MCF 10A (cell line): ENCODE measurements at regions not wholly inside any gene's neighbourhood (a gene's known extent, or its start where the extent isn't known, plus 50 kb on each side); places are given as distances from the start of the nearest gene placed in this dataset.

Experiments
- BruUV-seq: library from RNA; stranded (reverse); fragments of 400-500 nt; replicated peaks from 2 replicates; lab custom pipeline; 2021; lab: Mats Ljungman, UMichigan
- CTCF ChIA-PET: fragments of 300-600 bp; sonication (Branson Sonifier 250); formaldehyde crosslinking; extraction: SDS; loops from one replicate; lab custom pipeline; 2021; ENCODE audit warnings: antibody characterized with exemption, inconsistent platforms; lab: Yijun Ruan, JAX
- POLR2A ChIA-PET: fragments of 300-600, 350-650 bp; sonication (Branson Sonifier 250); formaldehyde crosslinking; extraction: SDS; loops from one replicate; lab custom pipeline; 2020; ENCODE audit warnings: antibody characterized with exemption, inconsistent platforms; lab: Yijun Ruan, JAX
- DNase-seq: peaks from one replicate; pipeline ENCODE4 v3.0.0-alpha.2; 2018; ENCODE audit not compliant: unreplicated experiment
- H3K27ac Mint-ChIP-seq: one replicate; pipeline ENCODE4 v1.8.0; 2022; ENCODE audit warnings: mild to moderate bottlenecking, low read depth, mixed read lengths; ENCODE audit not compliant: unreplicated experiment
- H3K27me3 Mint-ChIP-seq: one replicate; pipeline ENCODE4 v1.8.0; 2022; ENCODE audit warnings: mixed read lengths; ENCODE audit not compliant: insufficient read depth, unreplicated experiment
- H3K36me3 Mint-ChIP-seq: one replicate; pipeline ENCODE4 v1.8.0; 2022; ENCODE audit warnings: mild to moderate bottlenecking, moderate library complexity, mixed read lengths; ENCODE audit not compliant: insufficient read depth, unreplicated experiment
- H3K4me1 Mint-ChIP-seq: one replicate; pipeline ENCODE4 v1.8.0; 2022; ENCODE audit warnings: mixed read lengths; ENCODE audit not compliant: insufficient read depth, unreplicated experiment
- H3K4me3 Mint-ChIP-seq: one replicate; pipeline ENCODE4 v1.8.0; 2022; ENCODE audit warnings: mild to moderate bottlenecking, moderate library complexity, mixed read lengths; ENCODE audit not compliant: unreplicated experiment
- H3K9me3 Mint-ChIP-seq: one replicate; pipeline ENCODE4 v1.8.0; 2022; ENCODE audit warnings: mixed read lengths; ENCODE audit not compliant: unreplicated experiment
- intact Hi-C: fragments of 100-400 bp; cut with micrococcal nuclease; formaldehyde crosslinking; loops from 2 replicates; pipeline ENCODE4 v1.14.1; 2022
- TF ChIP-seq, protein P1 (sequence below): fragments of 200-600 bp; IDR thresholded peaks from one replicate; pipeline ENCODE4 v1.8.0; 2022; ENCODE audit warnings: antibody characterized with exemption, mild to moderate bottlenecking; ENCODE audit not compliant: unreplicated experiment

DNA sequence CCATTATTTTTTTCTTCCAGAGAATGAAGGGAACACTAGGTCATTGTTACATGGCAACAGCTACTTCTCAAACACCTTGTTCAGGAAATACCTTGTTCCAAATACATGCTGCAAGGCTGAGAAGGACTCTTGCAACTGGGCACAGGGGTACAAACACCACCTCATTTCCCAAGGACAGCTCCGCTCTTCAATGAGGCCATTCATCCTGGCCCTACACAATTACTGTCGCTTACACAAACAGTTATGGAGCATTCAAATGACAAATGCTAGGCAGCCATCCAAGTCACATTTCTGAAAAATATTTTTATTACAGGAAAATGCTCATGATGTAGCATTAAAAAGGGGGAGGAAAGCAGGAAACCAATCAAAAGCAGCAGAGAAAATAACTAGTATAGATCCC is 611.9 kb downstream of the DHX35 start:
- ChIA-PET CTCF (no interaction called here), POLR2A (no interaction called here)
- H3K4me3 Mint-ChIP-seq = no peak overlapping the region
- intact Hi-C loops = no loop called here
- BruUV-seq = no TSS peak
- TF ChIP-seq, protein P1, sequence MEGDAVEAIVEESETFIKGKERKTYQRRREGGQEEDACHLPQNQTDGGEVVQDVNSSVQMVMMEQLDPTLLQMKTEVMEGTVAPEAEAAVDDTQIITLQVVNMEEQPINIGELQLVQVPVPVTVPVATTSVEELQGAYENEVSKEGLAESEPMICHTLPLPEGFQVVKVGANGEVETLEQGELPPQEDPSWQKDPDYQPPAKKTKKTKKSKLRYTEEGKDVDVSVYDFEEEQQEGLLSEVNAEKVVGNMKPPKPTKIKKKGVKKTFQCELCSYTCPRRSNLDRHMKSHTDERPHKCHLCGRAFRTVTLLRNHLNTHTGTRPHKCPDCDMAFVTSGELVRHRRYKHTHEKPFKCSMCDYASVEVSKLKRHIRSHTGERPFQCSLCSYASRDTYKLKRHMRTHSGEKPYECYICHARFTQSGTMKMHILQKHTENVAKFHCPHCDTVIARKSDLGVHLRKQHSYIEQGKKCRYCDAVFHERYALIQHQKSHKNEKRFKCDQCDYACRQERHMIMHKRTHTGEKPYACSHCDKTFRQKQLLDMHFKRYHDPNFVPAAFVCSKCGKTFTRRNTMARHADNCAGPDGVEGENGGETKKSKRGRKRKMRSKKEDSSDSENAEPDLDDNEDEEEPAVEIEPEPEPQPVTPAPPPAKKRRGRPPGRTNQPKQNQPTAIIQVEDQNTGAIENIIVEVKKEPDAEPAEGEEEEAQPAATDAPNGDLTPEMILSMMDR = no peak
- H3K9me3 Mint-ChIP-seq = no peaks in the 10 kb centered on the region
- H3K36me3 Mint-ChIP-seq = no peaks in the 10 kb centered on the region
- H3K27ac Mint-ChIP-seq = no peak overlapping the region
- H3K27me3 Mint-ChIP-seq = no peaks in the 10 kb centered on the region
- DNase-seq = no peak
- H3K4me1 Mint-ChIP-seq = no peaks in the 10 kb centered on the region

DNA sequence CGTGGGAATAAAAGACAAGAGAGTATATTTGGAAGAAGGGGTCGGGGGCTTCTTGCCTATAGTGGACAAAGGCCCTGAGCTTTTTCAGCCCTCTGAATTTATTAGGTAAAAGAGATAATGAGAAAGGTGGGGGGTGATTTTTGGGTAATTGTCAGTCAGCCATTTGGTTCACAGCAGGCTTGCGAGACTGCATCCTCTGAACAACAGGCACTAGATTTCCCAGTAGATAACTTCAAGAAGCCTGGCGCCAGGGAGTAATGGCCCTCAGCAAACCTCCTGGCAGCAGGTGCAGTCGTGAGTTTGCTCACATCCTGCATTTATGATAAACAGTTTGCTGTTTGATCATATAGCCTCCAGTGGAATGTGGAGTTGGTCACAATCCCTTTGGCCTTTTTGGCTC is 609.0 kb downstream of the DHX35 start:
- POLR2A ChIA-PET = no interaction called here
- Mint-ChIP-seq H3K36me3 (no peaks in the 10 kb centered on the region), H3K27ac (no peak overlapping the region), H3K9me3 (no peaks in the 10 kb centered on the region), H3K27me3 (no peaks in the 10 kb centered on the region), H3K4me3 (no peak overlapping the region), H3K4me1 (no peaks in the 10 kb centered on the region)
- no TSS peak for BruUV-seq
- DNase-seq = no peak
- TF ChIP-seq, protein P1 = no peak
- CTCF ChIA-PET = no interaction called here
- intact Hi-C loops = no loop called here

- intact Hi-C loops = no loop called here
Measured at GRCh38 chr20:39568109-39568508, 606.0 kb downstream of the DHX35 start.

DNA sequence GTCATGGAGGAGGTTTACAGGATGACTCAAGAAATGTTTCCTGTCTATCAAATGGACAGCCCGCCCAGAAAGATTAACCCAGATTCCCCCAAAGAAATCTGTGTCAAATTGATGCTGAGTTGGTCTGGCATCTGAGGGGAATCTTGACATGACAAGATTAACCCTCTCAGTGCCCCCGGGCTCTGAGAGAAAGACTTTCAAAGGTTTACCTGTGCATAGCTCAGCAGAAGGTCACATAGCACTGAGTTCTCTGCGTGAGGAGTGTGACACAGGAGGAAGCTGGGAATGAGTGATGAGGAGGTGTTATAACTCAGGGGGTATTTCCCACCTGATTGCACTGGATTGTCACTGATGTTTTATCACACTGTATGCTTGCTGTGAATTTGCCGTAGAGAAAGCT is 601.2 kb downstream of the DHX35 start:
- H3K36me3 Mint-ChIP-seq = no peaks in the 10 kb centered on the region
- H3K4me1 Mint-ChIP-seq = no peaks in the 10 kb centered on the region
- no peak overlapping the region for H3K4me3 Mint-ChIP-seq
- H3K9me3 Mint-ChIP-seq = no peaks in the 10 kb centered on the region
- H3K27ac Mint-ChIP-seq = no peak overlapping the region
- DNase-seq = no peak
- H3K27me3 Mint-ChIP-seq = no peaks in the 10 kb centered on the region
- ChIA-PET POLR2A (no interaction called here), CTCF (interaction anchor here (0.6 to 1.0 kb wide), 2 partner anchors 31 to 133 kb away, joined by 3 to 6 read pairs; no protein-coding TSS in a partner anchor)
- TF ChIP-seq, protein P1 = no peak
- intact Hi-C loops = no loop called here
- no TSS peak for BruUV-seq

More at GRCh38 chr20:39568109-39568508, 606.0 kb downstream of the DHX35 start:
- no peaks in the 10 kb centered on the region for H3K4me1 Mint-ChIP-seq
- CTCF ChIA-PET = interaction anchor here (1.2 kb wide), 1 partner anchor 299 kb away, joined by 4 read pairs; no protein-coding TSS in a partner anchor
- H3K4me3 Mint-ChIP-seq = no peak overlapping the region
- no peaks in the 10 kb centered on the region for H3K9me3 Mint-ChIP-seq
- POLR2A ChIA-PET = no interaction called here
- no peaks in the 10 kb centered on the region for H3K36me3 Mint-ChIP-seq
- no TSS peak for BruUV-seq
- H3K27ac Mint-ChIP-seq = no peak overlapping the region
- no peaks in the 10 kb centered on the region for H3K27me3 Mint-ChIP-seq
- no peak for DNase-seq
- TF ChIP-seq, protein P1 = no peak
